Panc1 (cell line): ENCODE measurements at regions not wholly inside any gene's neighbourhood (a gene's known extent, or its start where the extent isn't known, plus 50 kb on each side); places are given as distances from the start of the nearest gene placed in this dataset.

Experiments used
- ATAC-seq: fragments of 200-7000 bp; cut with Tn5 transposase; 2 replicates; pipeline ENCODE4 v1.9.1; 2020; ENCODE audit warnings: mild to moderate bottlenecking, moderate library complexity
- BruUV-seq: library from RNA; stranded (reverse); fragments of 400-500 nt; replicated peaks from 2 replicates; lab custom pipeline; 2021; lab: Mats Ljungman, UMichigan
- CTCF ChIA-PET: fragments of 300-600 bp; sonication (Branson Sonifier 250); formaldehyde crosslinking; loops from one replicate; lab custom pipeline; 2022; ENCODE audit warnings: antibody characterized with exemption; lab: Charles Lee
- POLR2A ChIA-PET: fragments of 300-600 bp; sonication (Branson Sonifier 250); formaldehyde crosslinking; loops from one replicate; lab custom pipeline; 2022; ENCODE audit warnings: antibody characterized with exemption; lab: Charles Lee
- DNase-seq: peaks from one replicate; pipeline ENCODE4 v3.0.0-alpha.2; 2010; ENCODE audit warnings: low read depth, low spot score
- H3K27ac ChIP-seq: 2 replicates; pipeline ENCODE4 v1.5.1; 2011; ENCODE audit warnings: mild to moderate bottlenecking, low read length, inconsistent platforms
- H3K27me3 ChIP-seq: fragments of 200-500 bp; sonication (Bioruptor generic); 2 replicates; pipeline ENCODE4 v1.6.0; 2014; ENCODE audit warnings: low read length, inconsistent platforms; ENCODE audit not compliant: control insufficient read depth, insufficient read depth
- H3K36me3 ChIP-seq: fragments of 200-500 bp; sonication (Bioruptor generic); 2 replicates; pipeline ENCODE4 v1.5.1; 2014; ENCODE audit warnings: inconsistent platforms, mild to moderate bottlenecking, low read length, moderate library complexity; ENCODE audit not compliant: control insufficient read depth, insufficient read depth
- H3K4me1 ChIP-seq: 2 replicates; pipeline ENCODE4 v1.5.1; 2011; ENCODE audit warnings: inconsistent platforms, mild to moderate bottlenecking, low read length, moderate library complexity; ENCODE audit not compliant: control insufficient read depth, insufficient read depth
- H3K4me3 ChIP-seq, 2 experiments: 2 replicates each; pipeline ENCODE4 v1.5.1; 2011 to 2012; ENCODE audit warnings: low read depth in 2 of 2, low read length in 2 of 2, mild to moderate bottlenecking in 2 of 2, inconsistent platforms in 1 of 2, moderate library complexity in 1 of 2
- H3K9me3 ChIP-seq: fragments of 200-500 bp; sonication (Bioruptor generic); 2 replicates; pipeline ENCODE4 v1.5.1; 2014; ENCODE audit warnings: low read depth, mild to moderate bottlenecking, inconsistent platforms, low read length, moderate library complexity; ENCODE audit not compliant: control insufficient read depth, insufficient read depth
- CTCF ChIP-seq: fragments of 450-650 bp; IDR thresholded peaks from 2 replicates; pipeline ENCODE4 v1.5.1; 2017; ENCODE audit warnings: mild to moderate bottlenecking
- POLR2AphosphoS5 ChIP-seq: IDR thresholded peaks from 2 replicates; pipeline ENCODE4 v1.6.1; 2012; ENCODE audit warnings: mild to moderate bottlenecking, low read depth, low read length, moderate library complexity
- REST ChIP-seq, 2 experiments: IDR thresholded peaks; 2 replicates each; pipeline ENCODE4 v1.6.1; 2011 to 2012; ENCODE audit warnings: low read depth in 2 of 2, control low read depth in 1 of 2, low read length in 1 of 2, mild to moderate bottlenecking in 1 of 2, moderate library complexity in 1 of 2; ENCODE audit not compliant: insufficient read depth in 1 of 2
- SIN3A ChIP-seq: IDR thresholded peaks from 2 replicates; pipeline ENCODE4 v1.6.1; 2012; ENCODE audit warnings: low read depth, mild to moderate bottlenecking, low read length, moderate library complexity, borderline replicate concordance; ENCODE audit not compliant: insufficient read depth
- TCF7L2 ChIP-seq: IDR thresholded peaks from 2 replicates; pipeline ENCODE4 v1.6.1; 2011; ENCODE audit warnings: mild to moderate bottlenecking, low read depth, low read length, inconsistent platforms
- in situ Hi-C: cut with HindIII; loops from 2 replicates; pipeline ENCODE4 v1.10.0; 2016; ENCODE audit warnings: low sequenced_read_pairs, low pct_unique_long_range_greater_than_20kb
- intact Hi-C: fragments of 100-400 bp; cut with micrococcal nuclease; formaldehyde crosslinking; loops from one replicate; pipeline ENCODE4 v1.10.0; 2022; ENCODE audit not compliant: unreplicated experiment

GRCh38 chr12:5192726-5193125 is 149.0 kb downstream of the KCNA5 start:
- TF ChIP-seq REST (IDR thresholded peaks at IDR 0.05; ENCODE audit: insufficient read depth in 1 of 2, low read depth in 2 of 2, low read length in 1 of 2): no peak
- no peak for TF ChIP-seq TCF7L2
- TF ChIP-seq SIN3A: no peak
- TF ChIP-seq POLR2AphosphoS5: no peak
- TF ChIP-seq CTCF: no peak
- CTCF ChIA-PET: no interaction called here
- POLR2A ChIA-PET: no interaction called here
- no TSS peak for BruUV-seq
- ATAC-seq (no peak), DNase-seq (no peak)
- Histone ChIP-seq H3K9me3 (no peaks in the 10 kb centered on the region), H3K4me3 (no peak overlapping the region), H3K27ac (no peak overlapping the region), H3K36me3 (no peaks in the 10 kb centered on the region), H3K4me1 (no peaks in the 10 kb centered on the region), H3K27me3 (no peaks in the 10 kb centered on the region)
- intact Hi-C loops (no loop called here), in situ Hi-C loops (no loop called here)

- in situ Hi-C loops: no loop called here
- BruUV-seq: no TSS peak
- ChIA-PET POLR2A (no interaction called here), CTCF (no interaction called here)
- intact Hi-C loops: no loop called here
- H3K27ac ChIP-seq: no peak overlapping the region
- no peaks in the 10 kb centered on the region for H3K27me3 ChIP-seq
- TF ChIP-seq CTCF (no peak), REST (IDR thresholded peaks at IDR 0.05; ENCODE audit: insufficient read depth in 1 of 2, low read depth in 2 of 2, low read length in 1 of 2) (no peak), SIN3A (no peak), POLR2AphosphoS5 (no peak), TCF7L2 (no peak)
- DNase-seq (no peak), ATAC-seq (no peak)
- no peaks in the 10 kb centered on the region for H3K4me1 ChIP-seq
- no peaks in the 10 kb centered on the region for H3K36me3 ChIP-seq
- no peaks in the 10 kb centered on the region for H3K9me3 ChIP-seq
- H3K4me3 ChIP-seq: no peak overlapping the region
Measured at GRCh38 chr12:5194306-5194705, 150.6 kb downstream of the KCNA5 start.
